NCI-H2107 treated with DMSO at 0.1 percent for 48 hours (cell line): ENCODE measurements at regions not wholly inside any gene's neighbourhood (a gene's known extent, or its start where the extent isn't known, plus 50 kb on each side); places are given as distances from the start of the nearest gene placed in this dataset.

Source experiments
- DNase-seq: peaks from one replicate; lab custom pipeline; 2025; ENCODE audit not compliant: unreplicated experiment; lab: John Stamatoyannopoulos, UW

DNA sequence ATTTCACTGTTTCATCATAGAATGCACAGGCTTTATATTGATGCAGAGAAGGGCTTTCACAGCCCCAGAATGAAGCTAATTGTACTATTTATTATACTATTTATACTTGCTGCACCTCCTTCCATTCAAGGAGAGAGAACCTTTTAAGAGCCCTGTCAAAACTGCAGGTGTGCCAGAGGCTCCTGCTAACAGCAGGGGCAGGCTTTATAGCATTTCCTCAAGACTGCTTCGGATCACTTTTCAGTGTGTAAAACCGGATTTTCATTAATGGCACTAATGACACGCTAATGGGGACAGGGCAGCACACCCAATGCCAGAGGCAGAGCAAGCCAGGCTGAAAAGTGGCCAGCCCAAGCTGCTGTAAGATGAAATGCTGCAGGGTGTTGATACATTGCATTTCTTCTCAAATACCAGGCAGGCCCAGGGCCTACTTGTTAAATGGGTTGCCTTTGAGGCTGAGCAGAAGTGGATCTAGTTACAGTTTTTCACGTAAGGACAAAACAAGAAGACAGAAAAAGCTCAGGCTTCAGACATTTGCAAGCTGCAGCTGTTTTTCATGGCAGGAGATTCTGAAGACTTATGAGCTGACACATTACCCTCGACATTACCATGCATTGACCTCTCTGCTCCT, 487.7 kb upstream of the BTBD3 start:
- no peak for DNase-seq

DNA sequence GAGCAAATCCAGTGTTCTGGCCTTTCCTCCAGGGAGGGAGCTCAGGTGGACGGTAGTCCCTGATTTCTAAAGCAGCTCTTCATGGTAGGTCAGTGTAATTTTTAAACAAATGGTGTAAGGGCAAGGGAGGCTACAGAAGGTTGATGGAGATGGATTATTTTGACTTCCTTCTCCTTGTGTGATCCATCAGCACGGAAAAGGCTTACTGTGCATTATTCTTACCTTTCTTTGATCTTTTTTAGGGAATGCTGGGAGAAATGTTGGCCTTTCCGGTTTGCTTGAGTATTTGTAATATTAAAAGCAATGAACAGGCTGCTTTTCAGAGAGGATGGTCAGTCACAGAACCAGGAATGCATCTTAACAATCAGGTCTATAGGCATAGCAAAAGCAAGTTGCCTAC, 487.0 kb upstream of the BTBD3 start:
- no peak for DNase-seq

DNA sequence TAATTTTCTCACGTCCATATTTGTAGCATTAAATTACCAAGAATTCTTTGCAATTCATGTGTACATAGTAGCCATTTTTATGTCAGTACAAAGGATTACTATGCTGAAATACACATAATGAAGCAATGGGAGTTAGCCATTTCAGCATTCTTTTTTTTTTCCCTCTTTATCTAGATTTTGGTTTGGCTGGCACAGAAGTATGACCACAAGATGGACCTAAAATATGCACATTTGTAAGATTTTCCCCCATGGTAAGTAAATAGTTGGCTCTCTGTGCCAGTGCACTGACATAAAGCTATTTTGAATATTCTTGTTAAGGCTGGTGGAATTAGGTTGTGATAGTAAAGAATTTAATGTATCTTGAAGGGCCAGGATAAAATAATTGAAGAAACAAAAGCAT, 486.1 kb upstream of the BTBD3 start:
- no peak for DNase-seq

DNA sequence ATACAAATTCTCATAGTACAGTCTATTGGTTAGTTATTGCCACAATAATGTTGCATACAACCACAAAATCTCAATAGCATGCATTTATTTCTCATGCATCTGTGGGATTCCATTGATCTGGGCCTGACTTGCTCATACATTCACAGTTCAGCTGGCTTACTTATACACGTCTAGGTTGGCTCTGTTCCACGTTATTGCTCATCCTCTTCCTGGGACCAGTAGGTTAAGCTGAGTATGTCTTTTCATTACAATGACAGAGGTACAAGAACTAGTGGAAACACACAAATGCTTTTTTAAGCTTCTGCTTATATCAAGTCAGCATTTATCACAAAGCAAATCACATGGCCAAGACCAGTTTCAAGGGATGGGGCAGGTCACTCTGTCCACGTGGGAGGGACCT, 485.3 kb upstream of the BTBD3 start:
- no peak for DNase-seq

DNA sequence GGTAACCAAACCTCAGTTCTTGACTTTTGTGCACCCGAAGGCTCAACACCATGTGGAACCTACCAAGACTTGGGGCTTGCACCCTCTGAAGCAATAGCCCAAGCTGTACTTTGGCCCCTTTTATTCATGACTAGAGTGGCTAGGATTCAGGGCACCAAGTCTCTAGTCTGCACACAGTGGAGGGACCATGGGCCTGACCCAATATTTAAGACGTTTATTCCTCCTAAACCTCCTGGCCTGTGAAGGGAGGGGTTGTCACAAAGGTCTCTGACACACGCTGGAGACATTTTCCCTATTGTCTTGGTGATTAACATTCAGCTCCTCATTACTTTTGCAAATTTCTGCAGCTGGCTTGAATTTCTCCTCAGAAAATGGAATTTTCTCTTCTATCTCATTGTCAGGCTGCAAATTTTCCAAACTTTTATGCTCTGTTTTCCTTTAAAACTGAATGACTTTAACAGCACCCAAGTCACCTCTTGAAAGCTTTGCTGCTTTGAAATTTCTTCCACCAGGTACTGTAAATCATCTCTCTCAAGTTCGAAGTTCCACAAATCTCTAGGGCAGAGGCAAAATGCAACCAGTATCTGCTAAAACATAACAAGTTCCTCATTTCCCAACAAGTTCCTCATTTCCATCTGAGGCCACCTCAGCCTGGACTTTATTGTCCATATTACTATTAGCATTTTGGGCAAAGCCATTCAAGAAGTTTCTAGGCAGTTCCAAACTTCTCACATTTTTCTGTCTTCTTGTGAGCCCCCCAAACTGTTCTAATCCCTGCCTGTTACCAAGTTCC, 481.4 kb upstream of the BTBD3 start:
- DNase-seq = no peak

DNA sequence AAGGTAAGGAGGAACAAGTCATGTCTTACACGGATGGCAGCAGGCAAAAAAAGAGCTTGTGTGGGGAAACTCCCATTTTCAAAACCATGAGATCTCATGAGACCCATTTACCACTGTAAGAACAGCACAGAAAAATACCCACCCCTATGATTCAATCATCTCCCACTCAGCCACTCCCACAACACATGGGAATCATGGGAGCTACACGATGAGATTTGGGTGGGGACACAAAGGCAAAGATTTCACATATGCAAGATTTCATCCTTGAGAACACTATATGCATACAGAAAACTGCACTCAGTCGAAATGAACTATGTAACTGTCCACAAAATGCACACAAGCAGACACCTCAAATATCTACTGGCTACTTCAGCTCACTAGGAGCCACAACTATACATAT, 480.6 kb upstream of the BTBD3 start:
- no peak for DNase-seq

DNA sequence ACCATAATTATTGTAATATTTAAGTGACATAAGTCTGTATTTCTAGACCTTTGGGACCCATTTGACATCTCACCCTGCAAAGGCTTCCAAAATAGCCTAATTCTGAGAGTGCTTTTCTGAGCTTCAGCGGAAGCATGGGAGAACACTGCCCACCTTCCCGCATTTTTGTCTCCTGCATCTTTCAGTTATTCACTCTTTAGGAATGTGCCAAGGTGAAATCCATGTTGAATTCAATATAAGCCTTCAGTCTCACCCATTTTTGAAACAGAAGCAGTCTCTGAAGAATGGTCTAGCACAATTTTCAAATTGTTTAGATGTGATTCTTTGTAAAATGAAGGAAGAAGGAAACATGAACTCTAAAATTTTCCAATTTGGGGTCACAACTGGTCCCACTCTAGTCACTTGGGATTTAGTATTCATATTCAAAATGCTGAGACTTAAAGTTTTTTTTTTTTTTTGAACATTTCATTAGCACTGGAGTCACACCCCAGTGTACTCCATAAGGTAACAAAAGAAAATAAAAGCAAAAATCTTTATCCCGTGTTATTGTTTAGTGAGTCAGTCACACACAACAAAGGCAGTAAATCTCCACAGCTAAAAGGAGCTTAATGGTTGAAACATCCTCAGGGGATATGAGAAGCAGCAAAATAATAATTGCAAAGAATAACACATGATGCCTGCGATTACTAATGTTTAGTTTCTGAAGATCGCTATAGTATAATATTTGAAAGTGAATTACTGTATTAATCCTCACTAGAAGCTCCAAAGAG, 479.9 kb upstream of the BTBD3 start:
- no peak for DNase-seq

DNA sequence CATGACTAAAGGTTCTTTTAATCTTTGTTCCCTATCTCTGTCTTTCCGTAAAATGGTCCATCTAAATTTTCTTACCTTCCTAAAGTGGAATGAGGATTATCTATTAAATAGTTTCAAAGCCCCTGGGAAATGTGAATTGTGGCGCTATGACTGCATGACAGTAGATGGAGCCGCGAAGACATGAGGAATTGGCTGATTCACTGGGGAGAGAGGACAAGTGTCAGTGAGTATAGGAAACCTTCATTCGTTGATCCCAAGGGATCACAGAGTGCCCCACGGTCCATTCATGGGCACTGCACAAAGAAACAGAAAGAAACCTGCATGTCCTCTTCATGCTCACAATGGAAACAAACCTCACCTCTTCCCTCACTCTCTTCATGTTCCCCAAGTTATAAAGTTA, 479.3 kb upstream of the BTBD3 start:
- DNase-seq = no peak

DNA sequence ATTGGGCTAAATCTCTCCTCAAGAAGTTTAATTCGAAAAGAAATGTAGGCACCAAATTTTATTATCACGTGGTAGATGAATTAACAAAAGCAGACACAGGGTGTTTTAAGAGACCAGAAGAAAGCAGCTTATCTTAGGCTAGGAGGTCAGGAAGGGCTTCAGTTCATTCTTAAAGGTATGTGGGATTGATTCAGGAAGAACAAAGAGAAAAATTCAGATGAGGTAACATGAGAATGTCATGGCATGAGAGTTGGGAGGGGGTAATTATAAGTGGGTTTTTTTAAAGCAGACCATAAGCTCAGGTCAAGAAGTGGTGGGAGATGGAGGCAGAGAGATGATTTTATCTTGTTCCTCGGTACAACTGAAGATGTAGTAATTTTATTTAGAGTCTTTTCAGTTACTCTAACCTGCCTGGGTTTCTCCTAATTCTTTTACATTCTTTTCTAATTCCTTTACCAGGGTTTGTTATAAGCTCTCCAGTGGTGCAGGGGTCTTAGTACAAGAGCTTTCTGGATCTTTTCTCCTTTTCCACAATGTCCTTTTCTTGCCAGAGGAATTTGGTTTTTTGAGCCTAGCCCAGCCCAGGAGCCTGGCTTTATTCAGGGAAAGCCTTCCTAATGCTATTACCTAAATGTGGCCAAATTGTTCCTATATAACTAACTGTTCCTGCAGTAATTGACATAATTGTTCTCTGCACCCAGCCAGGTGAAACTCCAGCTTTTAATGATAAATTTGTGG, 474.1 kb upstream of the BTBD3 start:
- no peak for DNase-seq

DNA sequence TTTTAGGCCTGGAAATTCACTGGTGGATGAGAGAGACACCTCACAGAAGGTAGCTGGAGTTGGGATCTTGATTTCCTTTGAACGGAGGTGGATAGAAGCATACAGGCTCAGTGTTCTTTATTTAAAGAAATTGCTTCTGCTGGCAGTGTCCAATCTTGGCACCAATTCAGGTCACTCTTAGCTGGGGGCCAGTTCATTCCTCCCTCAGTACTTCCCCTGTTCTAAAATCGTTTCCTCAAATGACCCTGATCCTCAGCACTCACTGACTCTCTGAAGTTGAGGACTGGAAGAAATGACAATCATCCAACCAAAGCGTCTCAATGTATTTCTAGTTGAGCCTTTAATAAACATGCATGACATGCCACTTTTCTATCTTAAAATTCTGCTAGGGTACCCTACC, 472.5 kb upstream of the BTBD3 start:
- DNase-seq = no peak

DNA sequence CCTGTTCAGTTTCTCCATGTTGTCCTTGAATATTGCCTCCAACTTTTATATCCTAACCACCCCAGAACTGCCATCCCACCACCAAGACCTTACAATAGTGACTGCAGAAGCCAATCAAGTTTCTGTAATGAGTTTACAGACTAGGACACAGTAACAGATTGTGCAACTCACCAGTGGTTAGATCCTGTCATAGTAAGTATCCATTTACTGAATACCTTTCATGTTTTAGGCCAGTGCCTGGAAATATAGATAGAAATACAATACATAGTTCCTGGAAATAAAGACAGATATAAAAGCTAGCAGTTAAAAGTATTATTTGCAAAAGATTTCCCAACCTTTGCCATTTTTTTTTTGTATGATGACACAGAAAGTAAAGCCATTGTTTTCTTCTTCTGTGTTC, 471.8 kb upstream of the BTBD3 start:
- no peak for DNase-seq

DNA sequence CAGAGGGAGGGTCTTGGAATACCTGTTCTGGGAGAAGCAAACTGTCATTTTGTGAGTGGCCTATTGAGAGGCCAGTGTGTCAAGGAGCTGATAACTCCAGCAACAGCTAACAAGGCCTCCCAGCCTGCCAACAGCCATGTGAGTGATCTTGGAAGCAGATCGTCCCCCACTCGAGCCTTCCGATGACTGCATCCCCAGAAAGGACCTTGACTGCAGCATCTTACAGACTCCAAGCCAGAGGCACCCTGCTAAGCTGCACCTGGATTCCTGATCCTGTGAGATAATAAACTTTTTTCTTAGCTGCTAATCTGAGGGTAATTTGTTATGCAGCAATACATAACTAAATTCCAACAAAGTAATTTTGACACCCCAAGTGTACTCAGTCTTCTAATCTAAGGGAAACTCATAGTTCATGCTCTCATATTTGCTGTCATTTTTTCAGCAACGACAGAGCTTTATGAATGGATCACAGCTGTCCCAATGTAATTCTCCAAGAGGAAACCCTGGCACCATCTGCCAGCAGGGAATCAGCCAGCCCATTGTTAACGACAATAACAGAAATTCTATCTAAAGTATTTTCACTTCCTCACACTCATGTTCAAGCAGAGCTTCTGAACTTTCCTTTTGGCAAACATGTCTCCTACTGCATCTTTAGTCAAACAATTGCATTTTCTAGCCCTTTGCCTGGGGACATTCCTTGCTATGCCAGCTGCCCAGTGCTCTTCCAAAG, 470.2 kb upstream of the BTBD3 start:
- no peak for DNase-seq

DNA sequence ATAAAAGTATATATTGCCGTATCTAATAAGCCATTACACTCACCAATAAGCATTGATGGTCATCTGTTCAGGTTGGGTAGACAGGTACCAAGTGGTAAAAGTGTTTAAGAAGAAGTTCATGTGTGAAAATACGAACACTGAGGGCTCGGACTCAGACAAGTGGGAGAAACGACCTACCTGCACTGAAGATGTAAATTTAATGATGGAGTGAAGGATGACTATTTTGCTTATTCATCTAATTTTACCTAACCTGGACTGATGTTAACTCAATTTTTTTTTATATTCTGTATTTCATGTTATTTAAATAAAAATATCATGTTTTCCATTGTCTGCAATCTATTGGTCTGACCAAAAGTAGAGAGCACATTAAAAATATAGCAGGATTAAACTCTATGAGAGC, 469.1 kb upstream of the BTBD3 start:
- no peak for DNase-seq

DNA sequence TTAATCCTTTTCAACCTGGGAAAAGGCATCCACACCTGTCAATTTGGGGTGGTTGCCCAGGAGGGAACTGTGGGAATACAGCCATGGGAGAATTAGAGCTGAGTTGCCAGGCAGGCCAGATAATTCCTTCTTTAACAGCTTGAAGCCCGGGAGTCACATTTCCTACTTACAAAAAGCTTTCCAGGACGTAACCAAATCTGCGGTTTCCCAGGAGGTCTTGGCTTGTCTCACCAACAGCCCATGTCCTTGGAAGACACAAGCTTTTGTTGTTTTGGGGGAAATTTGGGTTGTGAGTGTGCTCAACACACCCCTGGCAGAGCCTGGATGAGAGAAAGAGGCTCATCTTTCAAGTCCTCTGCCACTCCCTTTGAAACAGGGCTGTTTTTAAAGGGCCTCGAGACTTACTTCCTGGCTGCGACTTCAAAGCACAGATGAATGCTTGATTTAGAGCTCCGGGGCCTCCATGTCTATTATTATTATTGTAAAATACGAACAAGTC, 465.9 kb upstream of the BTBD3 start:
- peak; percentile 33 for DNase-seq

DNA sequence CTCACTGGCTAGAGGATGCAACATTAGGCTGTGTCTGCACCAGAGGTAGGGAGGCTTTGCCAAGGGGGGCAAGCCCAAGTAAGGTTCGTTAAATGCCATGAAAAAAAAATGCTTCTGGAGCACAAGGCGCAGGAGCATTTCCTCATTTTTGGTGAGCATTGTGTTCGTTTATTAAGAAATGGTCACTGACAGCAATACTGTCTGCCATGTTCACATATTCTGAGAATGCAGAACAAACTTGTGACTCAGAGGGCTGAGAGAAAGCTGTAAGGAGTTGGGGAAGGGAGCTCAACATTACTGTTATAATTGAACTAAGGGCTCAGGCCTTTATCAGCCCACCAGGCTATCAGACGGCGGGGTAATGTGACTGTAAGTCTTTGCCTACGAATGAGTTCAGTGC, 465.4 kb upstream of the BTBD3 start:
- no peak for DNase-seq

DNA sequence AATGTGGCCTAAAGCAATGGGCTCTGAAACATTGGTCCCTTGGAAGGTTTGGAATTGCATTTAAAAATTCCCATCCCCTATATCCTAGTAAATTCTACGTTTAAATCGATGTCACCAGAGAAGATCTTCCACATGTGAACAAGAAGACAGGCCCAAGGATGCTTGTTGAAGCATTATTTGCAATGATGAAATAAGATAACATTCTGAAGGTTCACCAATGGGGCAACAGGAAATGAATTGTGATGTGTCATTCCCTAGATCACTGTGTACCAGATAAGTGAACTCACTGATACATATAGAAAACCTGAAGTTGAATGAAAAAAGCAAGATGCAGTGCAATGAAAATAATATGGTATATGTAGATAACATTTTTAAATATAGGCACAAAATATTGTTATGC, 464.3 kb upstream of the BTBD3 start:
- no peak for DNase-seq

DNA sequence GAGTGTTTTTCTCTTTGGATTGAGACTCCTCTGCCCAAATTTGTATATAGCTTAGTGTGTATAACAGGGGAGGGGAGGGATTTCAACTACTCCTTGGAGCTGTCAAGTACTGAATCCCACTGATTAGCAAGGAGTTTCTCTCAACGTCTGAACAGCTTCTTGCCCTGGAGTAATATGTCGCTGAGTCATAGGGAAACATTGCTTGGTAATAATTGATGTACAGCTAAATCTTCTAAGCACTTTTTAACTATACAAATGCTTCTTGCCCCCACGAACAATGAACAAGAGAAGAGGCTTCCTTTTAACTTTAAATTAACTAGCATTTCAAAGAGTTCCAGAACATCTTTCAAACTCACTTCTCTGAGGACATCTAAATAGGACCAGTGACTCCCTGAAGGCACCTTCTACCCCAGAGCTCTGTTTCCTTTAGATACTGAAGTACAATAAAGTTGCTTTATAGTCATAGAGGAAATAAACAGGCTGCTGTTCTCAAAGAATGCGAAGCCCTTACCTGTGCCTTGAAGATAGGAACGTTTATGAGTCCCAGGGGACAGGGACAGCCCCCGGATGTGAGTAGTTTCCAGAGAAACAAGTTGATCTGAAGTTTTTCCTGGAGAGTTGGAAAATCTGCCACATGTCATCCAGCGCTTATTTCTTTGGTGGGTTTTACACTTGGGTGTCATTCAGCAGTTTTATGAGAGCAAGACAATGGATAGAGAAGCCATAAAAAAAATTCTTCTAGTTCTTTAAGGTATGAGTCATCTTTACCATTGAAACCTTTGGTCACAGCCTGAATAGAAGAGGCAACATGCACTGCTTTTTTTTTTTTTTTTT, 462.5 kb upstream of the BTBD3 start:
- no peak for DNase-seq

DNA sequence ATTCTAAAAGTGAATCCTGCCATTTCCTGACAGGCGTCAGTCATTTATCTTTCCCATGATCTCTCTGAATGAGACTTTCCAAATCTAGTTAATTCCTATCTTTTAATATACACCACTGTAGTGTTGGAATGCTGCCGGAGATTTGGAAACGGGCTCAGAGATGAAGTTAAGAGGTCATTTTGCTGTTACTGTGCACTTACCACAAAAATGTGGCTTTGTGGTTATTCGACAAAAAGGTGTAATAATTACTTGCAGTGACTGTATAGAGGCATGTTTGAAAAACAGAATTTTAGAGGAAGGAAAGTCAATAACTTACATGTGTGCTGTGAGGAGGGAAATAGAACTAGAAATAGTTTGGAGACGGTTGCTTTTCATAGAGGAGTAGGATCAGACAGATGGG, 460.2 kb upstream of the BTBD3 start:
- DNase-seq = no peak

DNA sequence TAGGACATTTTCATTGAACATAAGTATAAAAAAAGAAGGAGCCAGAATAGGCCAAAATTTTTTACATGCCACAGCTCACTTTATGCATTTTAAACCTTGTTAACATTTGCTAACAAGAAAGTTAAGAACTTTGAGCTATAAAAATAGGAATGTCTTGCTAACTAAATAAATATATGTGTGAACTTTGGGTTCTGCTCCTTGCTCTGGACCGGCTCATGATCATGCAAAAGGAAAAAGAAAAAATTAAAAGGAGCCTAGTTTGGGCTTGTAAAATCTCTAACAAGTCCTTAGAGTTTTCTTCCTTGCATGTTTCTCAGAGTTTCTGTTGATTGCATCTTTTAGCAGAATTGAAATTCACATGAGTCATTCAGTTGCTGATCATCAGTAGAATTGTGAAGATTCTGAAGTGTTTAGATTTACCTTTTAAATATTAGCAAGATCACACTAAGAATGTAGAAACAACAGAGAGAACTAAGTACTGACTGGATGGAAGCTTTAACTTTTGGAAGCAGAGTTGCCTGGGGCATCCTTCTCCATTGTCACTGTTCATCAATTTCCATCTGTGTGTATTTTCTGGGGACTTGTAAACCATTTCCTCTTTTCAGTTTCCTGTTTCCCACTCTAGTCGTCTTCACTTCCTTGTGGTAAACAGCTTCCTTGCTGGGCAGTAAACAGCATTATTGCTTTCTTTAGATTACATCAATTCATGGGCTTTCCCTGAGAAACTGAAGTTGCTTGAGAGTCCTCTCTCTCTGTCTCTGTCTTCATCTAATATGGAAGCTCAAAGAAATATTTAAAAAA, 458.4 kb upstream of the BTBD3 start:
- DNase-seq = no peak
